Sigmoid colon (tissue), 4 donors: ENCODE measurements at regions not wholly inside any gene's neighbourhood (a gene's known extent, or its start where the extent isn't known, plus 50 kb on each side); places are given as distances from the start of the nearest gene placed in this dataset.

Experiments used
- EP300 ChIP-seq, 4 donors: sonication (generic); formaldehyde crosslinking; IDR thresholded peaks; one replicate each; pipeline ENCODE4 v1.6.1; 2017; ENCODE audit warnings: antibody characterized with exemption in 4 of 4
- POLR2AphosphoS5 ChIP-seq, 4 donors: sonication (generic); formaldehyde crosslinking; IDR thresholded peaks; one replicate each; pipeline ENCODE4 v1.6.1; 2017; ENCODE audit warnings: antibody characterized with exemption in 4 of 4
- TF ChIP-seq, protein P1 (sequence below), 4 experiments: fragments of 450-650 bp in 3 of 4; fragments of 200-600 bp in 1 of 4; IDR thresholded peaks; one replicate each; pipeline ENCODE4 v1.5.1; 2016 to 2019; ENCODE audit warnings: antibody characterized with exemption in 4 of 4, mild to moderate bottlenecking in 3 of 4, moderate library complexity in 2 of 4

DNA sequence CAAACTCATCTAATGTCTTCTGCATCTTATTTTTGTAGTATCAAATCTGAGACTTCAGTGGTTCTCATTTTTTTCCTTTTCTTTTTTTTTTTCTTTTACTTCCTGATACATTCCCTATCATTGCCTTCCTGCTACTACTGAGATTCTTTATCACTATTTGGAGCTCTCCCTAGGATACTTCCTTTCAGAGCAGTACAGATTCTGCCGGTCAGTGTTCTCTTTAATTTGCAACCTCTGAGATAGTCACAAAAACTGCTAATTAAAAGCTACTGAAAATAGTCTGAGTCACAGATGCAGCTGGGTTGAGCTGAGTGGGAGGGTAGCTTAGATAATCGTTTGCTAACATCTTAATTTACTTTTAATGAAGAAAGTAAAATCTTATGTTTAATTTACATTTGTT lies 1279.7 kb downstream of the ARAP2 start:
- TF ChIP-seq, protein P1, sequence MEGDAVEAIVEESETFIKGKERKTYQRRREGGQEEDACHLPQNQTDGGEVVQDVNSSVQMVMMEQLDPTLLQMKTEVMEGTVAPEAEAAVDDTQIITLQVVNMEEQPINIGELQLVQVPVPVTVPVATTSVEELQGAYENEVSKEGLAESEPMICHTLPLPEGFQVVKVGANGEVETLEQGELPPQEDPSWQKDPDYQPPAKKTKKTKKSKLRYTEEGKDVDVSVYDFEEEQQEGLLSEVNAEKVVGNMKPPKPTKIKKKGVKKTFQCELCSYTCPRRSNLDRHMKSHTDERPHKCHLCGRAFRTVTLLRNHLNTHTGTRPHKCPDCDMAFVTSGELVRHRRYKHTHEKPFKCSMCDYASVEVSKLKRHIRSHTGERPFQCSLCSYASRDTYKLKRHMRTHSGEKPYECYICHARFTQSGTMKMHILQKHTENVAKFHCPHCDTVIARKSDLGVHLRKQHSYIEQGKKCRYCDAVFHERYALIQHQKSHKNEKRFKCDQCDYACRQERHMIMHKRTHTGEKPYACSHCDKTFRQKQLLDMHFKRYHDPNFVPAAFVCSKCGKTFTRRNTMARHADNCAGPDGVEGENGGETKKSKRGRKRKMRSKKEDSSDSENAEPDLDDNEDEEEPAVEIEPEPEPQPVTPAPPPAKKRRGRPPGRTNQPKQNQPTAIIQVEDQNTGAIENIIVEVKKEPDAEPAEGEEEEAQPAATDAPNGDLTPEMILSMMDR (IDR thresholded peaks at IDR 0.05) = no peak
- TF ChIP-seq POLR2AphosphoS5 (IDR thresholded peaks at IDR 0.05) (no peak), EP300 (IDR thresholded peaks at IDR 0.05) (no peak)
